ENCODE measurements at regions not wholly inside any gene's neighbourhood (a gene's known extent, or its start where the extent isn't known, plus 50 kb on each side); places are given as distances from the start of the nearest gene placed in this dataset.
"Not testable (repeated sequence)": the region's sequence is repeated elsewhere in the genome, so short reads cannot be mapped to it uniquely, and the experiment has no call there.

DNA sequence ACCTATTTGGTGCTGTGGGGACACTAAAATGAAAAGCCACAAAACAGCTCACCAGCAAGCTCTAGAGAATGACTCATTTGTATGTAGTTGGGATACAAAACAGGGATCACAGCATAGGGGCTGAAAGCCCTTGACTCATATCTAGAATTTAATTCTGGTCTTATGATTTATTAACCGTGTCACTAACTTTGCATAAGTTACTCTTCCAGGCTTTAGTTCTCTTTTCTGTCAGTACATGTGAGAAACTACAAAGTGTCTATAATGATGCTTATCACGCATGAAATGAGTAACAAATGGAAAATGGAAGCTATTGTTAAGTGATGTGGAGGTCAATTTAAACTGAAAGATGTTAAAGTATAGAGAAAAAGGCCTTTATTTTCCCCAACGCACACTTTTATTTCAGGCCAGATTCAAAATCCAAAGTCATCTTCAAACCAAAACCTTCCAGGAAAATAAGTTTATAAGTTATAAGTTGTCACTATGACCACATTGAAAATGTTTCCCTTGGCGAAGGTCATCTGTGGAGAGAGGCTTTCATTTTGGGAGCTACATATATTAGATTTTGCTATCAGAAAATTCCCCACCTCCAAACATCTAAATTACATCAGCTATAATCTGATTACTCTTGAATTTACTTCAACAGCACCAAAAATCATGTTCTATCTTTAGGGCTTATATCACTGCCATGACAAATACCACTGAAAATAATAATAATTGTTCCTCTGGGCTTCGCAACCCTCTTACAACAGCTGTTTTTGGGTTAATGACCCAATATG, 430.5 kb downstream of the MRPL39 start:
- no peak for DNase-seq
- Histone ChIP-seq H3K9me3 (ENCODE audit: severe bottlenecking) (no peaks in the 10 kb centered on the region), H3K27me3 (ENCODE audit: insufficient read depth, low read depth, severe bottlenecking) (no peaks in the 10 kb centered on the region), H3K4me3 (ENCODE audit: low read depth, low read length) (no peak overlapping the region), H3K36me3 (no peaks in the 10 kb centered on the region), H3K27ac (no peak overlapping the region)
- TF ChIP-seq CTCF (IDR thresholded peaks at IDR 0.05; ENCODE audit: low read depth, low read length): no peak

DNA sequence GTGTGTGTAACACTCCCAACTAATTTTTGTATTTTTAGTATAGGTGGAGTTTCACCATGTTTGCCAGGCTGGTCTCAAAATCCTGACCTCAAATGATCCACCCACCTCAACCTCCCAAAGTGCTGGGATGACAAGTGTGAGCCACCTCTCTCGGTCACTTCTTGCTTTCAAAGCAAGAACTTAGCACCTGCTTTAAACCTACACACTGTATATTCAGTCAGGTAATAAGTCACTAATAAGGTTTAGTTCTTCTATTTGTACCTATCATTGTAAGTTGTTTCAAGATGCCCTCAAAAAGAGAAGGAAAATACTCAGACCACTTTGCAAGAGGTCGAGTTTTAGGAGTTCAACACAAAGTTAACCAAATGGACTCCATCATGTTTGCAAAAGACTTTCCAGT, 431.3 kb downstream of the MRPL39 start:
- no peaks in the 10 kb centered on the region for H3K9me3 ChIP-seq (ENCODE audit: severe bottlenecking)
- DNase-seq: no peak
- no peaks in the 10 kb centered on the region for H3K36me3 ChIP-seq
- no peak overlapping the region for H3K4me3 ChIP-seq (ENCODE audit: low read depth, low read length)
- no peak overlapping the region for H3K27ac ChIP-seq
- no peak for TF ChIP-seq CTCF (IDR thresholded peaks at IDR 0.05; ENCODE audit: low read depth, low read length)
- no peaks in the 10 kb centered on the region for H3K27me3 ChIP-seq (ENCODE audit: insufficient read depth, low read depth, severe bottlenecking)

- no peaks in the 10 kb centered on the region for H3K27me3 ChIP-seq (ENCODE audit: insufficient read depth, low read depth, severe bottlenecking)
- H3K9me3 ChIP-seq (ENCODE audit: severe bottlenecking): peaks cover 3% of the 10 kb centered on the region
- H3K4me3 ChIP-seq (ENCODE audit: low read depth, low read length): no peak overlapping the region
- DNase-seq: no peak
- H3K36me3 ChIP-seq: no peaks in the 10 kb centered on the region
- no peak for TF ChIP-seq CTCF (IDR thresholded peaks at IDR 0.05; ENCODE audit: low read depth, low read length)
- H3K27ac ChIP-seq: no peak overlapping the region
These were observed 435.8 kb downstream of the MRPL39 start for GRCh38 chr21:25171438-25171837.

DNA sequence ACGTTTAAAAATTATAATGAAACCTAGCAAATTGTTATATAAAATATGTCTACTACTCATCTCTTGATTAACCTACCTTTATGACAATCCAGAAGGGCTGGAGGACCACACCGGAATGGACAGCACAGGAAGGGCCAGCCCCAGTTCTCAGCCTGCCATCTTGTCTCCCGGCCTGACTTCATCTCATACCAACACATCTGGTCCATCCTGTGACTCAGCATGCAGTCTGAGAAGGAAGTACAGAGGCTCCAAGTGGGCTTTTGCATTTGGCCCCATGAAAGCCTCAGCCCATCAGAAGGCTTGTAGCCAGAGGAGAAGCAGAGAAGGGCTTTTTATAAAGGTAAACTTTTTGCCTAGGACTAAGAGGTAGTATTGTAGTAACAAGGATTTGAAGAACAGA, 436.6 kb downstream of the MRPL39 start:
- Histone ChIP-seq H3K9me3 (ENCODE audit: severe bottlenecking) (peaks cover 3% of the 10 kb centered on the region), H3K36me3 (no peaks in the 10 kb centered on the region), H3K27ac (no peak overlapping the region), H3K27me3 (ENCODE audit: insufficient read depth, low read depth, severe bottlenecking) (no peaks in the 10 kb centered on the region), H3K4me3 (ENCODE audit: low read depth, low read length) (no peak overlapping the region)
- TF ChIP-seq CTCF (IDR thresholded peaks at IDR 0.05; ENCODE audit: low read depth, low read length): no peak
- DNase-seq: no peak

DNA sequence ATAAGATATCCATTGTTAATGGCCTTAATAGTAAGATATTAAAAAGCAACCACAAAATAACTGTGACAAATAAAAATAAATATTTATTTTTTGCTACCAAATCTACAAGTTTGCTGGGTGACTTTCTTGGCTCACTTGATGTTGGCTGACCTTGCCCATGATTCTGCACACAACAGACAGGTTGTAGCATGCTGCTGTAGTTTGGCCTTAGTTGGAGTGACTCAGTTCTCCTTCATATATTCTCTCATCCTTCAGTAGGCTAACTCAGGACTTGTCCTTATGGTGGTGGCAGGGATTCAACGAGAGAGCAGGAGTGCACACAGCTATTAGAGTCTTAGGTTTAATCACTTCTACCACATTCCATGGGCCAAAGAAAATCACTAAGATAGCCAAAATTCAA, 437.9 kb downstream of the MRPL39 start:
- no peak for TF ChIP-seq CTCF (IDR thresholded peaks at IDR 0.05; ENCODE audit: low read depth, low read length)
- Histone ChIP-seq H3K4me3 (ENCODE audit: low read depth, low read length) (no peak overlapping the region), H3K9me3 (ENCODE audit: severe bottlenecking) (peaks cover 3% of the 10 kb centered on the region), H3K27ac (no peak overlapping the region), H3K27me3 (ENCODE audit: insufficient read depth, low read depth, severe bottlenecking) (no peaks in the 10 kb centered on the region), H3K36me3 (no peaks in the 10 kb centered on the region)
- no peak for DNase-seq

DNA sequence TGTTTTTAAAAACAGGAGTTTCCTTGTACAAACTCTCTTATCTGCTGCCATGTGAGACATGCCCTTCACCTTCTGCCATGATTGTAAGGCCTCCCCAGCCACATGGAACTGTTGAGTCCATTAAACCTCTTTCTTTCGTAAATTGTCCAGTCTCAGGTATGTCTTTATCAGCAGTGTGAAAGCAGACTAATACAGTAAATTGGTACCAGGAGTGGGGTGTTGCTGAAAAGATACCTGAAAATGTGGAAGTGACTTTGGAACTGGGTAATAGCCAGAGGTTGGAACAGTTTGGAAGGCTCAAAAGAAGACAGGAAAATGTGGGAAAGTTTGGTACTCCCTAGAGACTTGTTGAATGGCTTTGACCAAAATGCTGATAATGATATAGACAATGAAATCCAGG, 440.4 kb downstream of the MRPL39 start:
- not testable (repeated sequence) for DNase-seq; H3K27me3 ChIP-seq (ENCODE audit: insufficient read depth, low read depth, severe bottlenecking); H3K4me3 ChIP-seq (ENCODE audit: low read depth, low read length); H3K9me3 ChIP-seq (ENCODE audit: severe bottlenecking); H3K36me3 ChIP-seq; H3K27ac ChIP-seq

Measured in WERI-Rb-1 (cell line).